VCaP (cell line): ENCODE measurements at regions not wholly inside any gene's neighbourhood (a gene's known extent, or its start where the extent isn't known, plus 50 kb on each side); places are given as distances from the start of the nearest gene placed in this dataset.

Experiments used
- H3K27ac ChIP-seq: fragments of 450-650 bp; 2 replicates; pipeline ENCODE4 v1.5.1; 2017
- TF ChIP-seq, protein P1 (sequence below): fragments of 450-650 bp; conservative IDR thresholded peaks from 2 replicates; pipeline ENCODE4 v1.5.1; 2017; ENCODE audit warnings: mild to moderate bottlenecking, moderate library complexity

GRCh38 chr15:87639305-87640011, 617.1 kb downstream of the NTRK3 start:
- no peak overlapping the region for H3K27ac ChIP-seq
- TF ChIP-seq, protein P1, sequence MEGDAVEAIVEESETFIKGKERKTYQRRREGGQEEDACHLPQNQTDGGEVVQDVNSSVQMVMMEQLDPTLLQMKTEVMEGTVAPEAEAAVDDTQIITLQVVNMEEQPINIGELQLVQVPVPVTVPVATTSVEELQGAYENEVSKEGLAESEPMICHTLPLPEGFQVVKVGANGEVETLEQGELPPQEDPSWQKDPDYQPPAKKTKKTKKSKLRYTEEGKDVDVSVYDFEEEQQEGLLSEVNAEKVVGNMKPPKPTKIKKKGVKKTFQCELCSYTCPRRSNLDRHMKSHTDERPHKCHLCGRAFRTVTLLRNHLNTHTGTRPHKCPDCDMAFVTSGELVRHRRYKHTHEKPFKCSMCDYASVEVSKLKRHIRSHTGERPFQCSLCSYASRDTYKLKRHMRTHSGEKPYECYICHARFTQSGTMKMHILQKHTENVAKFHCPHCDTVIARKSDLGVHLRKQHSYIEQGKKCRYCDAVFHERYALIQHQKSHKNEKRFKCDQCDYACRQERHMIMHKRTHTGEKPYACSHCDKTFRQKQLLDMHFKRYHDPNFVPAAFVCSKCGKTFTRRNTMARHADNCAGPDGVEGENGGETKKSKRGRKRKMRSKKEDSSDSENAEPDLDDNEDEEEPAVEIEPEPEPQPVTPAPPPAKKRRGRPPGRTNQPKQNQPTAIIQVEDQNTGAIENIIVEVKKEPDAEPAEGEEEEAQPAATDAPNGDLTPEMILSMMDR = no peak

DNA sequence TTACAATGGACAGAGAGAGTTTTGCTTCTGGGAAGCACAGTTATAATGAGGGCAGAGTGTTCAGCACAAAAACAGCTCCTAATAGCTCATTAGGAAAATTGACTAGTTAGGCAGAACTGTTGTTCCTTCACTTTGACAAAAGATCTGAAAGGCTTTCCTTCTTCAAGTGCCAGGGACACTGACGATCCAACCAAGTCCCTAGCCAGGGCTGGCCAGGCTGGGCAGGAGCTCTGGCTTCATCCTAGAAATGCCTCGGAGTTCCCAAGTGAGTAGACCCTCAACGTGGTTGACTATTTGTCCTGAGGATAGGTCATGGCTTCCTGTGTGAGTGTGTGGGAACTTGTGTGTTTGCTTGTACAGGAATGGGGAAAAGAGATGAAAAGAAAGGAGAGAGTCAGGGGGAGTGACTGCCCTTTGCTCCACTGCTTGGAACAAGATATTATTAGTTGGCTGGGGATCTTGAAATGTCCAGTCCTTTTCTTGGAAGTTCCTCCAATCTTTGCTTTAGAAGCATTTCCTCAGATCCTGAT, 617.9 kb downstream of the NTRK3 start:
- TF ChIP-seq, protein P1 = no peak
- H3K27ac ChIP-seq = no peak overlapping the region

- TF ChIP-seq, protein P1 = no peak
- H3K27ac ChIP-seq = no peak overlapping the region
Observed at GRCh38 chr15:87634361-87634760, 622.2 kb downstream of the NTRK3 start.

DNA sequence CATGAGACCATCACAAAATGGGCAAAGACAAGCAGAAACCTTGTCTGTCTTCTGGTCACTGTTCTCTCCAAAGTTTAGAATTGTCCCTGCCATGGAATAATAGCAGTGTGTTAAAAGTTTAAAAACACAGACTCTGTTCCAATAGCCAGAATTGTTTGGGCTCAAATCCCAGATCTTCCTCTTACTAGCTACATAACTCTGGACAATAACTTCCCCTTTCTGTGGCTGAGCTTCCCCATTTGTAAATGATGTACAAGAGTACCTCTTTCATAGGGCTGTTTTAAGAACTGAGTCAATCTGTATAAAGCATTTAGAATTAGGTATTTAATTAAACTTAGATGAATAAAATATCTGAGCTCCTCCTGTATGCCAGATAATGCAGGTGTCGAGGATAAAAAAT, 623.0 kb downstream of the NTRK3 start:
- TF ChIP-seq, protein P1 = no peak
- no peak overlapping the region for H3K27ac ChIP-seq

- TF ChIP-seq, protein P1 = no peak
- no peak overlapping the region for H3K27ac ChIP-seq
Observed at GRCh38 chr15:87632364-87632763, 624.2 kb downstream of the NTRK3 start.

DNA sequence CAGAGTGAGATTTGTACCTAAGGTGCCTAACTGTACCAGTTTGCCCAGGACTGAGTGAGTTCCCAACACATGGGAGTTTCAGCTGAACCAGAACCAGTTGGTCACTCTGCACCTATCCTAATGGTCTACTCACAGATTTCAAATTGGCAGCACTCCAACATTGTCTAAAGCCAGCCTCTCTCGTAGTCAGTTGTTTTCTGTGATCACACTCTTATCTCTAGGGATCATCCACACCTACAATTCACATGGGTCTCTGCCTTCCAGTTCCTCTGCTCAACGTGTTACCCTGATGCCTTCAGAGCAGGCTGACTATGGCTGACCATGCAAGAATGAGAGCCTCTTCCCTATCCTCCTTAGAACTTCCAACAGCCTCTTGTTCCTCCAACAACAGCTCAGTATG, 624.8 kb downstream of the NTRK3 start:
- no peak overlapping the region for H3K27ac ChIP-seq
- TF ChIP-seq, protein P1 = no peak

DNA sequence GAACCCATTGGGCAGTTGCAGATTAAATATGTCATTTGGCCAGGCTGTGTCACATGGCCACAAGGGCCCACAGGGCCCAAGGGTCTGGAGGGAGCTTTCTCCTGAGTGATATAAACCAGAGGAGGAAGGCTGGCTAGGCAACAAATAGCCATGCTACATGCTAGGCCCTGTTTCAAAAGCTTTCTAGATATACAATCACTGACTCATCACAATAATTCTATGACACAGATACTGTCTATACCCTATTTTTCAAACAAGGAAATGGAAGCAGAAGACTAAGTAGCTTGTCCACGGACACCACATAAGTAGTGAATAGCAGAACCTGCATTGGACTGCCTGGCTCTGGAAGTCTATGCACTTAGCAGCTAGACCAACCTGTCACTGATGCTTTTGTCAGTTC, 625.4 kb downstream of the NTRK3 start:
- no peak overlapping the region for H3K27ac ChIP-seq
- TF ChIP-seq, protein P1 = no peak
